IMR-90 (cell line): ENCODE measurements at regions not wholly inside any gene's neighbourhood (a gene's known extent, or its start where the extent isn't known, plus 50 kb on each side); places are given as distances from the start of the nearest gene placed in this dataset.

Source experiments
- ATAC-seq: fragments of 200-7000 bp; cut with Tn5 transposase; 2 replicates; pipeline ENCODE4 v1.9.1; 2020; ENCODE audit warnings: low read depth, mild to moderate bottlenecking, moderate library complexity
- BruUV-seq: library from RNA; stranded (reverse); fragments of 400-500 nt; replicated peaks from 2 replicates; lab custom pipeline; 2021; lab: Mats Ljungman, UMichigan
- CTCF ChIA-PET: fragments of 300-600 bp; formaldehyde crosslinking; extraction: SDS; loops from one replicate; lab custom pipeline; 2021; ENCODE audit warnings: antibody characterized with exemption; lab: Yijun Ruan, JAX
- POLR2A ChIA-PET: fragments of 300-600 bp; sonication (Branson Sonifier 250); formaldehyde crosslinking; loops from one replicate; lab custom pipeline; 2022; ENCODE audit warnings: antibody characterized with exemption; ENCODE audit not compliant: unreplicated experiment; lab: Charles Lee
- DNase-seq: peaks from one replicate; pipeline ENCODE4 v3.0.0; 2013
- H2AFZ ChIP-seq: replicated peaks from 2 replicates; pipeline ENCODE3; 2013; ENCODE audit warnings: low read length, mild to moderate bottlenecking; ENCODE audit not compliant: poor library complexity
- H2AK5ac ChIP-seq: 2 replicates; pipeline ENCODE4 v1.6.1; 2013; ENCODE audit warnings: low read depth, low read length, inconsistent platforms
- H2AK9ac ChIP-seq: replicated peaks from 2 replicates; pipeline ENCODE3; 2013; ENCODE audit warnings: mild to moderate bottlenecking, low read depth, low read length, moderate library complexity; ENCODE audit not compliant: poor library complexity
- H2BK120ac ChIP-seq: 2 replicates; pipeline ENCODE4 v1.6.1; 2013; ENCODE audit warnings: low read depth, low read length, inconsistent platforms
- H2BK15ac ChIP-seq: 3 replicates; pipeline ENCODE4 v1.6.1; 2013; ENCODE audit warnings: low read depth, low read length, inconsistent platforms
- H2BK20ac ChIP-seq: 2 replicates; pipeline ENCODE4 v1.6.1; 2013; ENCODE audit warnings: low read depth, mild to moderate bottlenecking, inconsistent platforms, low read length, moderate library complexity
- H2BK5ac ChIP-seq: 2 replicates; pipeline ENCODE4 v1.6.1; 2013; ENCODE audit warnings: mild to moderate bottlenecking, low read depth, low read length, inconsistent platforms; ENCODE audit not compliant: poor library complexity, severe bottlenecking
- H3K14ac ChIP-seq: replicated peaks from 2 replicates; pipeline ENCODE4 v1.6.1; 2013; ENCODE audit warnings: low read depth, low read length, inconsistent platforms
- H3K18ac ChIP-seq: 2 replicates; pipeline ENCODE4 v1.6.1; 2013; ENCODE audit warnings: low read depth, low read length, control low read depth
- H3K23ac ChIP-seq: 2 replicates; pipeline ENCODE4 v1.6.1; 2013; ENCODE audit warnings: low read depth, low read length, inconsistent platforms
- H3K27ac ChIP-seq: 2 replicates; pipeline ENCODE4 v1.5.1; 2013; ENCODE audit warnings: mild to moderate bottlenecking, control low read depth, low read length; ENCODE audit not compliant: insufficient read depth
- H3K27me3 ChIP-seq: 2 replicates; pipeline ENCODE4 v1.6.1; 2013; ENCODE audit warnings: low read length; ENCODE audit not compliant: control insufficient read depth, insufficient read depth
- H3K36me3 ChIP-seq: 2 replicates; pipeline ENCODE4 v1.6.1; 2013; ENCODE audit warnings: low read length, mixed read lengths; ENCODE audit not compliant: control insufficient read depth, insufficient read depth
- H3K4ac ChIP-seq: 2 replicates; pipeline ENCODE4 v1.6.1; 2013; ENCODE audit warnings: low read depth, low read length, inconsistent platforms
- H3K4me1 ChIP-seq: 2 replicates; pipeline ENCODE4 v1.6.1; 2013; ENCODE audit warnings: low read length, mixed read lengths; ENCODE audit not compliant: control insufficient read depth, insufficient read depth
- H3K4me2 ChIP-seq: 2 replicates; pipeline ENCODE4 v1.6.1; 2013; ENCODE audit warnings: low read depth, mild to moderate bottlenecking, control low read depth, low read length, moderate library complexity
- H3K4me3 ChIP-seq: 2 replicates; pipeline ENCODE4 v1.5.1; 2013; ENCODE audit warnings: low read depth, mild to moderate bottlenecking, control low read depth, low read length, moderate library complexity; ENCODE audit not compliant: insufficient read depth
- H3K56ac ChIP-seq: 2 replicates; pipeline ENCODE4 v1.6.1; 2013; ENCODE audit warnings: low read length, inconsistent platforms; ENCODE audit not compliant: insufficient read depth; ENCODE audit errors: extremely low read depth
- H3K79me1 ChIP-seq, 2 experiments: 2 replicates each; pipeline ENCODE4 v1.6.1; 2013; ENCODE audit warnings: low read length in 2 of 2, inconsistent platforms in 1 of 2, low read depth in 1 of 2
- H3K9ac ChIP-seq: 2 replicates; pipeline ENCODE4 v1.6.1; 2013; ENCODE audit warnings: low read depth, low read length, control low read depth
- H3K9me1 ChIP-seq: 2 replicates; pipeline ENCODE4 v1.6.1; 2013; ENCODE audit warnings: low read length, inconsistent platforms; ENCODE audit not compliant: insufficient read depth
- H3K9me3 ChIP-seq: 2 replicates; pipeline ENCODE4 v1.6.1; 2013; ENCODE audit warnings: low read length; ENCODE audit not compliant: control insufficient read depth, insufficient read depth
- H4K20me1 ChIP-seq: 2 replicates; pipeline ENCODE4 v1.6.1; 2013; ENCODE audit warnings: low read length, inconsistent platforms; ENCODE audit not compliant: insufficient read depth
- H4K5ac ChIP-seq: 2 replicates; pipeline ENCODE4 v1.6.1; 2013; ENCODE audit warnings: mild to moderate bottlenecking, low read depth, low read length, control low read depth
- H4K8ac ChIP-seq, 2 experiments: 2 replicates each; pipeline ENCODE4 v1.6.1; 2013; ENCODE audit warnings: low read depth in 2 of 2, low read length in 2 of 2, control low read depth in 1 of 2, inconsistent platforms in 1 of 2
- H4K91ac ChIP-seq: 2 replicates; pipeline ENCODE4 v1.6.1; 2013; ENCODE audit warnings: low read depth, low read length, inconsistent platforms; ENCODE audit not compliant: insufficient read depth
- CEBPB ChIP-seq: IDR thresholded peaks from 2 replicates; pipeline ENCODE4 v1.6.1; 2012; ENCODE audit warnings: low read depth, low read length, improper control_type of control experiment
- CHD1 ChIP-seq: IDR thresholded peaks from 2 replicates; pipeline ENCODE4 v1.6.1; 2012; ENCODE audit warnings: low read depth, low read length, improper control_type of control experiment
- MAFK ChIP-seq: IDR thresholded peaks from 2 replicates; pipeline ENCODE4 v1.6.1; 2012; ENCODE audit warnings: low read depth, low read length, improper control_type of control experiment
- POLR2A ChIP-seq: IDR thresholded peaks from 2 replicates; pipeline ENCODE4 v1.6.1; 2012; ENCODE audit warnings: mild to moderate bottlenecking, low read depth, low read length
- RCOR1 ChIP-seq: IDR thresholded peaks from 2 replicates; pipeline ENCODE4 v1.6.1; 2012; ENCODE audit warnings: mild to moderate bottlenecking, low read length, improper control_type of control experiment; ENCODE audit not compliant: insufficient replicate concordance
- SMC3 ChIP-seq: fragments of 150-350 bp; IDR thresholded peaks from 2 replicates; pipeline ENCODE4 v1.6.1; 2016; ENCODE audit warnings: low read depth, mild to moderate bottlenecking, antibody characterized with exemption, low read length, moderate library complexity
- WGBS, 2 experiments: methylation state at CpG; one replicate each; pipeline versions ENCODE4 v1.1.5 to v1.1.7; 2013; ENCODE audit warnings: missing lambda C conversion rate in 2 of 2; ENCODE audit not compliant: insufficient read length in 1 of 2; ENCODE audit errors: extremely low coverage in 2 of 2; 5-methylcytosine and 5-hydroxymethylcytosine counted together
- dilution Hi-C: fragments of 300-500 bp; cut with HindIII; formaldehyde crosslinking; loops from one replicate; pipeline ENCODE4 v1.14.3; 2018; ENCODE audit warnings: low sequenced_read_pairs; ENCODE audit not compliant: unreplicated experiment
- in situ Hi-C: fragments of 300-500 bp; cut with MboI; formaldehyde crosslinking; loops from 3 replicates; pipeline ENCODE4 v1.14.3; 2019; ENCODE audit warnings: low sequenced_read_pairs, inconsistent platforms, mixed read lengths
- intact Hi-C: fragments of 100-400 bp; cut with micrococcal nuclease; formaldehyde crosslinking; loops from 2 replicates; pipeline ENCODE4 v1.10.0; 2022
- TF ChIP-seq, protein P1 (sequence below): conservative IDR thresholded peaks from 2 replicates; pipeline ENCODE4 v1.5.1; 2012; ENCODE audit warnings: mild to moderate bottlenecking, low read depth, low read length, improper control_type of control experiment

DNA sequence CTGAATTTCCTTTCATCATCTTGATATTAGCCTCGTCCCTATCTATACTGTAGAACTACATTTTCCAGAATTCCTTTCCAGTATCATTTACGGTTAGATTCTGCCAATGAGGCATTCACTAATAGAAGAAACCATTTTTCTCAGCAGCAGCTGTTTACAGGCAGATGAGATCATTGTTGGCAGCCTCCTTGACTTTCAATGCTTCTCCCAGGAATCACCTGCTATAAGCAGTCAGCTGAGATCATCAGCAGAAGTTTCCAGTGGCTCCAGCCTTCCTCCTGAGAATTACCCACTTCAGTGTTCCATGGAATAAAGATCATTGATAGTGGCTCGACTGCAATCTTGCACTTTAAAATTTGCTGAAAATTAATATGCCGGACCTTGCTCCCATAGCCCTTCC lies 157.3 kb upstream of the TET2 start:
- Histone ChIP-seq H3K18ac (no peak overlapping the region), H2BK20ac (no peak overlapping the region), H3K4me3 (no peak overlapping the region), H2AK5ac (no peak overlapping the region), H3K4ac (no peak overlapping the region), H2AK9ac (no peak overlapping the region), H3K9me1 (no peaks in the 10 kb centered on the region), H3K4me1 (no peaks in the 10 kb centered on the region), H2BK120ac (no peak overlapping the region), H2BK15ac (no peak overlapping the region), H4K8ac (no peak overlapping the region), H3K23ac (no peak overlapping the region), H4K5ac (no peak overlapping the region), H2AFZ (no peak overlapping the region), H4K91ac (no peak overlapping the region), H3K27me3 (no peaks in the 10 kb centered on the region), H2BK5ac (no peak overlapping the region), H3K4me2 (no peak overlapping the region), H3K36me3 (no peaks in the 10 kb centered on the region), H3K79me1 (no peaks in the 10 kb centered on the region), H4K20me1 (no peaks in the 10 kb centered on the region), H3K14ac (no peak overlapping the region), H3K9me3 (no peaks in the 10 kb centered on the region), H3K56ac (no peak overlapping the region), H3K27ac (no peak overlapping the region), H3K9ac (no peak overlapping the region)
- in situ Hi-C loops: no loop called here
- DNase-seq: peak; percentile 41
- ATAC-seq: no peak
- BruUV-seq: no TSS peak
- 32% methylated on average over 3 of the region's 4 CpGs; no CpG with 5 or more reads in 1 of the 2 experiments for WGBS, 2 experiments
- no peak for TF ChIP-seq CEBPB
- TF ChIP-seq MAFK: no peak
- TF ChIP-seq POLR2A: no peak
- TF ChIP-seq, protein P1, sequence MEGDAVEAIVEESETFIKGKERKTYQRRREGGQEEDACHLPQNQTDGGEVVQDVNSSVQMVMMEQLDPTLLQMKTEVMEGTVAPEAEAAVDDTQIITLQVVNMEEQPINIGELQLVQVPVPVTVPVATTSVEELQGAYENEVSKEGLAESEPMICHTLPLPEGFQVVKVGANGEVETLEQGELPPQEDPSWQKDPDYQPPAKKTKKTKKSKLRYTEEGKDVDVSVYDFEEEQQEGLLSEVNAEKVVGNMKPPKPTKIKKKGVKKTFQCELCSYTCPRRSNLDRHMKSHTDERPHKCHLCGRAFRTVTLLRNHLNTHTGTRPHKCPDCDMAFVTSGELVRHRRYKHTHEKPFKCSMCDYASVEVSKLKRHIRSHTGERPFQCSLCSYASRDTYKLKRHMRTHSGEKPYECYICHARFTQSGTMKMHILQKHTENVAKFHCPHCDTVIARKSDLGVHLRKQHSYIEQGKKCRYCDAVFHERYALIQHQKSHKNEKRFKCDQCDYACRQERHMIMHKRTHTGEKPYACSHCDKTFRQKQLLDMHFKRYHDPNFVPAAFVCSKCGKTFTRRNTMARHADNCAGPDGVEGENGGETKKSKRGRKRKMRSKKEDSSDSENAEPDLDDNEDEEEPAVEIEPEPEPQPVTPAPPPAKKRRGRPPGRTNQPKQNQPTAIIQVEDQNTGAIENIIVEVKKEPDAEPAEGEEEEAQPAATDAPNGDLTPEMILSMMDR: no peak
- no peak for TF ChIP-seq SMC3
- TF ChIP-seq RCOR1: no peak
- TF ChIP-seq CHD1: no peak
- intact Hi-C loops: no loop called here
- dilution Hi-C loops: no loop called here
- CTCF ChIA-PET: no interaction called here
- POLR2A ChIA-PET: no interaction called here
